Stimulated activated memory B cell treated with anti-CD40 and anti-IgM and Interleukin-4, amounts not matched to agents 10 μg/mL and 1 μg/mL and 100 μg/mL, for 72 hours (primary cell): ENCODE measurements at regions not wholly inside any gene's neighbourhood (a gene's known extent, or its start where the extent isn't known, plus 50 kb on each side); places are given as distances from the start of the nearest gene placed in this dataset.

ENCODE experiments used
- ATAC-seq: fragments of 150-1000 bp; cut with Tn5 transposase; 2 replicates; pipeline ENCODE4 v1.10.0; 2021
- H3K27ac Mint-ChIP-seq: one replicate; pipeline ENCODE4 v1.8.0; 2022; ENCODE audit warnings: mild to moderate bottlenecking, mixed read lengths
- H3K27me3 Mint-ChIP-seq: one replicate; pipeline ENCODE4 v1.8.0; 2022; ENCODE audit warnings: mixed read lengths
- H3K36me3 Mint-ChIP-seq: one replicate; pipeline ENCODE4 v1.8.0; 2022; ENCODE audit warnings: mixed read lengths
- H3K4me1 Mint-ChIP-seq: one replicate; pipeline ENCODE4 v1.8.0; 2022; ENCODE audit warnings: mixed read lengths
- H3K4me3 Mint-ChIP-seq: one replicate; pipeline ENCODE4 v1.8.0; 2022; ENCODE audit warnings: mild to moderate bottlenecking, moderate library complexity, mixed read lengths
- H3K9me3 Mint-ChIP-seq: one replicate; pipeline ENCODE4 v1.8.0; 2022; ENCODE audit warnings: mixed read lengths

- no peaks in the 10 kb centered on the region for H3K27me3 Mint-ChIP-seq
- H3K4me1 Mint-ChIP-seq: no peaks in the 10 kb centered on the region
- H3K9me3 Mint-ChIP-seq: peaks cover 4% of the 10 kb centered on the region
- no peaks in the 10 kb centered on the region for H3K36me3 Mint-ChIP-seq
- ATAC-seq: no peak
- H3K27ac Mint-ChIP-seq: no peak overlapping the region
- H3K4me3 Mint-ChIP-seq: no peak overlapping the region
Measured at GRCh38 chr16:79543219-79543618, 57.3 kb downstream of the MAF start.

GRCh38 chr16:79542237-79542774 is 58.2 kb downstream of the MAF start:
- Mint-ChIP-seq H3K27me3 (no peaks in the 10 kb centered on the region), H3K36me3 (no peaks in the 10 kb centered on the region)
- no peak for ATAC-seq

GRCh38 chr16:79540825-79541595 is 59.5 kb downstream of the MAF start:
- ATAC-seq: no peak
- no peaks in the 10 kb centered on the region for H3K4me1 Mint-ChIP-seq
- no peaks in the 10 kb centered on the region for H3K27me3 Mint-ChIP-seq
- no peaks in the 10 kb centered on the region for H3K36me3 Mint-ChIP-seq
- H3K27ac Mint-ChIP-seq: no peak overlapping the region
- no peaks in the 10 kb centered on the region for H3K9me3 Mint-ChIP-seq
- H3K4me3 Mint-ChIP-seq: no peak overlapping the region

More at GRCh38 chr16:79542237-79542774, 58.2 kb downstream of the MAF start:
- H3K4me1 Mint-ChIP-seq: no peaks in the 10 kb centered on the region
- peaks cover 4% of the 10 kb centered on the region for H3K9me3 Mint-ChIP-seq
- H3K27ac Mint-ChIP-seq: no peak overlapping the region
- no peak overlapping the region for H3K4me3 Mint-ChIP-seq

- Mint-ChIP-seq H3K27me3 (no peaks in the 10 kb centered on the region), H3K4me3 (no peak overlapping the region), H3K4me1 (no peaks in the 10 kb centered on the region), H3K36me3 (no peaks in the 10 kb centered on the region), H3K27ac (no peak overlapping the region), H3K9me3 (no peaks in the 10 kb centered on the region)
- ATAC-seq: no peak
Measured at GRCh38 chr16:79537584-79537983, 63.0 kb downstream of the MAF start.

GRCh38 chr16:79536958-79537357 is 63.6 kb downstream of the MAF start:
- no peak for ATAC-seq
- H3K36me3 Mint-ChIP-seq: no peaks in the 10 kb centered on the region

GRCh38 chr16:79535130-79535529 is 65.4 kb downstream of the MAF start:
- no peak for ATAC-seq
- H3K4me3 Mint-ChIP-seq: no peak overlapping the region
- no peaks in the 10 kb centered on the region for H3K27me3 Mint-ChIP-seq
- H3K4me1 Mint-ChIP-seq: no peaks in the 10 kb centered on the region
- H3K36me3 Mint-ChIP-seq: no peaks in the 10 kb centered on the region
- H3K9me3 Mint-ChIP-seq: no peaks in the 10 kb centered on the region
- H3K27ac Mint-ChIP-seq: no peak overlapping the region

More at GRCh38 chr16:79536958-79537357, 63.6 kb downstream of the MAF start:
- Mint-ChIP-seq H3K27ac (no peak overlapping the region), H3K4me1 (no peaks in the 10 kb centered on the region), H3K9me3 (no peaks in the 10 kb centered on the region), H3K4me3 (no peak overlapping the region), H3K27me3 (no peaks in the 10 kb centered on the region)

GRCh38 chr16:79534143-79534542 is 66.4 kb downstream of the MAF start:
- Mint-ChIP-seq H3K4me1 (no peaks in the 10 kb centered on the region), H3K36me3 (no peaks in the 10 kb centered on the region), H3K27ac (no peak overlapping the region)

GRCh38 chr16:79533292-79533691 is 67.2 kb downstream of the MAF start:
- no peaks in the 10 kb centered on the region for H3K36me3 Mint-ChIP-seq
- no peaks in the 10 kb centered on the region for H3K4me1 Mint-ChIP-seq
- no peaks in the 10 kb centered on the region for H3K9me3 Mint-ChIP-seq
- ATAC-seq: no peak
- H3K27me3 Mint-ChIP-seq: no peaks in the 10 kb centered on the region
- H3K4me3 Mint-ChIP-seq: no peak overlapping the region
- no peak overlapping the region for H3K27ac Mint-ChIP-seq

More at GRCh38 chr16:79534143-79534542, 66.4 kb downstream of the MAF start:
- no peak for ATAC-seq
- H3K27me3 Mint-ChIP-seq: no peaks in the 10 kb centered on the region
- no peaks in the 10 kb centered on the region for H3K9me3 Mint-ChIP-seq
- H3K4me3 Mint-ChIP-seq: no peak overlapping the region

- Mint-ChIP-seq H3K27me3 (no peaks in the 10 kb centered on the region), H3K4me1 (no peaks in the 10 kb centered on the region), H3K9me3 (no peaks in the 10 kb centered on the region), H3K4me3 (no peak overlapping the region), H3K27ac (no peak overlapping the region), H3K36me3 (no peaks in the 10 kb centered on the region)
- ATAC-seq: no peak
Measured at GRCh38 chr16:79532785-79533184, 67.8 kb downstream of the MAF start.

- H3K9me3 Mint-ChIP-seq: no peaks in the 10 kb centered on the region
- no peaks in the 10 kb centered on the region for H3K36me3 Mint-ChIP-seq
- no peaks in the 10 kb centered on the region for H3K27me3 Mint-ChIP-seq
- no peaks in the 10 kb centered on the region for H3K4me1 Mint-ChIP-seq
- no peak overlapping the region for H3K27ac Mint-ChIP-seq
- no peak for ATAC-seq
- H3K4me3 Mint-ChIP-seq: no peak overlapping the region
Measured at GRCh38 chr16:79532273-79532672, 68.3 kb downstream of the MAF start.

GRCh38 chr16:79528338-79528737 is 72.2 kb downstream of the MAF start:
- H3K9me3 Mint-ChIP-seq: no peaks in the 10 kb centered on the region
- ATAC-seq: no peak
- no peak overlapping the region for H3K4me3 Mint-ChIP-seq

GRCh38 chr16:79523971-79524370 is 76.6 kb downstream of the MAF start:
- H3K4me1 Mint-ChIP-seq: no peaks in the 10 kb centered on the region
- H3K27me3 Mint-ChIP-seq: peaks cover 24% of the 10 kb centered on the region
- H3K4me3 Mint-ChIP-seq: no peak overlapping the region
- H3K27ac Mint-ChIP-seq: no peak overlapping the region
- ATAC-seq: no peak
- H3K36me3 Mint-ChIP-seq: no peaks in the 10 kb centered on the region
- no peaks in the 10 kb centered on the region for H3K9me3 Mint-ChIP-seq

More at GRCh38 chr16:79528338-79528737, 72.2 kb downstream of the MAF start:
- H3K27me3 Mint-ChIP-seq: no peaks in the 10 kb centered on the region
- H3K36me3 Mint-ChIP-seq: no peaks in the 10 kb centered on the region
- H3K4me1 Mint-ChIP-seq: no peaks in the 10 kb centered on the region
- no peak overlapping the region for H3K27ac Mint-ChIP-seq

- no peak overlapping the region for H3K27ac Mint-ChIP-seq
- H3K36me3 Mint-ChIP-seq: no peaks in the 10 kb centered on the region
- peaks cover 24% of the 10 kb centered on the region for H3K27me3 Mint-ChIP-seq
- H3K4me3 Mint-ChIP-seq: no peak overlapping the region
- ATAC-seq: no peak
- no peaks in the 10 kb centered on the region for H3K4me1 Mint-ChIP-seq
- H3K9me3 Mint-ChIP-seq: no peaks in the 10 kb centered on the region
Measured at GRCh38 chr16:79519448-79519847, 81.1 kb downstream of the MAF start.

- H3K36me3 Mint-ChIP-seq: no peaks in the 10 kb centered on the region
- no peak overlapping the region for H3K27ac Mint-ChIP-seq
- peaks cover 29% of the 10 kb centered on the region for H3K27me3 Mint-ChIP-seq
- H3K4me3 Mint-ChIP-seq: no peak overlapping the region
- ATAC-seq: no peak
- no peaks in the 10 kb centered on the region for H3K4me1 Mint-ChIP-seq
- no peaks in the 10 kb centered on the region for H3K9me3 Mint-ChIP-seq
Measured at GRCh38 chr16:79517156-79517555, 83.4 kb downstream of the MAF start.

- Mint-ChIP-seq H3K27me3 (peaks cover 8% of the 10 kb centered on the region), H3K4me3 (no peak overlapping the region), H3K27ac (no peak overlapping the region)
Measured at GRCh38 chr16:79510879-79511278, 89.7 kb downstream of the MAF start.

GRCh38 chr16:79509906-79510305 is 90.6 kb downstream of the MAF start:
- Mint-ChIP-seq H3K27ac (no peak overlapping the region), H3K9me3 (no peaks in the 10 kb centered on the region), H3K4me3 (no peak overlapping the region), H3K27me3 (peaks cover 8% of the 10 kb centered on the region), H3K36me3 (no peaks in the 10 kb centered on the region), H3K4me1 (no peaks in the 10 kb centered on the region)
- no peak for ATAC-seq

More at GRCh38 chr16:79510879-79511278, 89.7 kb downstream of the MAF start:
- H3K4me1 Mint-ChIP-seq: no peaks in the 10 kb centered on the region
- ATAC-seq: no peak
- H3K9me3 Mint-ChIP-seq: no peaks in the 10 kb centered on the region
- H3K36me3 Mint-ChIP-seq: no peaks in the 10 kb centered on the region
